A673 (cell line): ENCODE measurements at regions not wholly inside any gene's neighbourhood (a gene's known extent, or its start where the extent isn't known, plus 50 kb on each side); places are given as distances from the start of the nearest gene placed in this dataset.

Experiments
- BruUV-seq: library from RNA; stranded (reverse); fragments of 400-500 nt; replicated peaks from 2 replicates; lab custom pipeline; 2021; lab: Mats Ljungman, UMichigan
- CTCF ChIA-PET: fragments of 300-600 bp; sonication (Branson Sonifier 250); formaldehyde crosslinking; loops from one replicate; lab custom pipeline; 2022; ENCODE audit warnings: antibody characterized with exemption; lab: Charles Lee
- POLR2A ChIA-PET: fragments of 300-600 bp; sonication (Branson Sonifier 250); formaldehyde crosslinking; loops from one replicate; lab custom pipeline; 2022; ENCODE audit warnings: antibody characterized with exemption; ENCODE audit not compliant: low non-redundant PET; lab: Charles Lee
- DNase-seq: peaks from one replicate; pipeline ENCODE4 v3.0.0-alpha.2; 2015; ENCODE audit warnings: low spot score
- H3K27ac ChIP-seq: fragments of 200-600 bp; sonication (generic); 2 replicates; pipeline ENCODE4 v1.5.1; 2016; ENCODE audit warnings: mixed run types, low read depth, mild to moderate bottlenecking, mixed read lengths, antibody characterized with exemption, low read length; ENCODE audit not compliant: poor library complexity, severe bottlenecking
- H3K27me3 ChIP-seq: fragments of 200-600 bp; sonication (generic); replicated peaks from 2 replicates; pipeline ENCODE4 v1.6.1; 2017; ENCODE audit warnings: mixed run types, low read depth, mild to moderate bottlenecking, mixed read lengths, antibody characterized with exemption, low read length; ENCODE audit not compliant: insufficient read depth, poor library complexity
- H3K36me3 ChIP-seq: fragments of 200-600 bp; sonication (generic); 2 replicates; pipeline ENCODE4 v1.6.1; 2016; ENCODE audit warnings: mixed run types, mild to moderate bottlenecking, mixed read lengths, antibody characterized with exemption, low read length; ENCODE audit not compliant: insufficient read depth, poor library complexity, severe bottlenecking
- H3K4me1 ChIP-seq: fragments of 200-600 bp; sonication (generic); 2 replicates; pipeline ENCODE4 v1.6.1; 2017; ENCODE audit warnings: mixed run types, mild to moderate bottlenecking, mixed read lengths, antibody characterized with exemption, low read length; ENCODE audit not compliant: insufficient read depth, poor library complexity, severe bottlenecking
- H3K4me3 ChIP-seq: fragments of 200-600 bp; sonication (generic); 2 replicates; pipeline ENCODE4 v1.5.1; 2016; ENCODE audit warnings: low read depth, mixed run types, mild to moderate bottlenecking, mixed read lengths, low read length; ENCODE audit not compliant: poor library complexity, severe bottlenecking
- H3K9me3 ChIP-seq: fragments of 200-600 bp; sonication (generic); 2 replicates; pipeline ENCODE4 v1.6.1; 2016; ENCODE audit warnings: mixed run types, low read depth, mild to moderate bottlenecking, mixed read lengths, antibody characterized with exemption, low read length; ENCODE audit not compliant: poor library complexity, severe bottlenecking
- CTCF ChIP-seq: fragments of 300-800, 200-600 bp; sonication (generic); conservative IDR thresholded peaks from 2 replicates; pipeline ENCODE4 v1.5.1; 2017; ENCODE audit warnings: low read depth, mild to moderate bottlenecking, antibody characterized with exemption, low read length, moderate library complexity, mixed read lengths
- EZH2 ChIP-seq: fragments of 200-600 bp; sonication (generic); IDR thresholded peaks from 2 replicates; pipeline ENCODE4 v1.6.1; 2017; ENCODE audit warnings: borderline replicate concordance, low read depth, mild to moderate bottlenecking, mixed read lengths, antibody characterized with exemption, low read length; ENCODE audit not compliant: poor library complexity, severe bottlenecking
- intact Hi-C: fragments of 100-400 bp; cut with micrococcal nuclease; formaldehyde crosslinking; loops from one replicate; pipeline ENCODE4 v1.10.0; 2022; ENCODE audit not compliant: unreplicated experiment

- TF ChIP-seq CTCF (no peak), EZH2 (no peak)
- Histone ChIP-seq H3K36me3 (no peaks in the 10 kb centered on the region), H3K4me1 (no peaks in the 10 kb centered on the region), H3K9me3 (no peaks in the 10 kb centered on the region), H3K27ac (no peak overlapping the region), H3K27me3 (no peaks in the 10 kb centered on the region), H3K4me3 (no peak overlapping the region)
- CTCF ChIA-PET = interaction anchor here (0.7 kb wide), 1 partner anchor 24 kb away, joined by 6 read pairs; no protein-coding TSS in a partner anchor
- peak; percentile 12 for DNase-seq
- POLR2A ChIA-PET = no interaction called here
- intact Hi-C loops = no loop called here
- no TSS peak for BruUV-seq
Measured at GRCh38 chr17:5785867-5786509, 201.7 kb upstream of the NLRP1 start.

- no peak for TF ChIP-seq CTCF
- no peak for TF ChIP-seq EZH2
- DNase-seq = no peak
- no TSS peak for BruUV-seq
- no peak overlapping the region for H3K4me3 ChIP-seq
- H3K9me3 ChIP-seq = no peaks in the 10 kb centered on the region
- no peaks in the 10 kb centered on the region for H3K36me3 ChIP-seq
- intact Hi-C loops = no loop called here
- ChIA-PET POLR2A (no interaction called here), CTCF (no interaction called here)
- H3K27ac ChIP-seq = no peak overlapping the region
- no peaks in the 10 kb centered on the region for H3K27me3 ChIP-seq
- H3K4me1 ChIP-seq = no peaks in the 10 kb centered on the region
Measured at GRCh38 chr17:5786510-5786875, 202.2 kb upstream of the NLRP1 start.

- no peak for TF ChIP-seq EZH2
- no peak for TF ChIP-seq CTCF
- intact Hi-C loops = no loop called here
Measured at GRCh38 chr17:5788266-5788900, 204.1 kb upstream of the NLRP1 start.

More at GRCh38 chr17:5788266-5788900, 204.1 kb upstream of the NLRP1 start:
- DNase-seq = no peak
- CTCF ChIA-PET = no interaction called here
- Histone ChIP-seq H3K4me1 (no peaks in the 10 kb centered on the region), H3K27me3 (no peaks in the 10 kb centered on the region), H3K9me3 (peaks cover 12% of the 10 kb centered on the region), H3K27ac (no peak overlapping the region), H3K36me3 (no peaks in the 10 kb centered on the region), H3K4me3 (no peak overlapping the region)
- BruUV-seq = no TSS peak
- POLR2A ChIA-PET = no interaction called here
